Stomach (tissue), 4 donors: ENCODE measurements at regions not wholly inside any gene's neighbourhood (a gene's known extent, or its start where the extent isn't known, plus 50 kb on each side); places are given as distances from the start of the nearest gene placed in this dataset.

Experiments
- EP300 ChIP-seq: sonication (generic); formaldehyde crosslinking; IDR thresholded peaks from one replicate; pipeline ENCODE4 v1.6.1; 2017; ENCODE audit warnings: antibody characterized with exemption
- POLR2A ChIP-seq, 4 donors: fragments of 450-650 bp; IDR thresholded peaks; one replicate each; pipeline ENCODE4 v1.6.1; 2016; ENCODE audit warnings: antibody characterized with exemption in 4 of 4, control low read depth in 2 of 4, mild to moderate bottlenecking in 1 of 4, moderate library complexity in 1 of 4
- TF ChIP-seq, protein P1 (sequence below), 7 experiments: fragments of 450-650 bp in 4 of 7; fragments of 200-600 bp in 3 of 7; sonication (generic) in 3 of 7; IDR thresholded peaks; one replicate each; pipeline ENCODE4 v1.5.1; 2016 to 2019; ENCODE audit warnings: antibody characterized with exemption in 7 of 7, control low read depth in 2 of 7, mild to moderate bottlenecking in 1 of 7

DNA sequence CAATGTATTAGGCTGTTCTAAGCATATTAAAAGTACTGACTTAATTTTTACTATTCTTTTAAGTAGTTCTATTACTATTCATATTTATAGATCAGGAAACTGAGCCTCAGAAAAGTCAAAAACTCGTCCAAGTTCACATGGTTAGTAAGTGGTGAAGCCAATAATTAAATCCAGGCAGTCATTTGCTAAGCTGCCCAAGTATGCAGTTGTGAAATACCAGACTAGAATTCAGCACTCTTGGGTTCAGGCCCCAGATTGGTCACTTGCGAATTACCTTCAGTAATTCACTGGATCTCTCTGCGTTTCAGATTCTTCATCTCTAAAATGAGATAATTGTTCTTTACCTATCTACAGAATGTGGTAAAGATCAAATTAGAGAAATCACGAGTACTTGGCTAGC lies 161.9 kb upstream of the CADPS start:
- TF ChIP-seq, protein P1, sequence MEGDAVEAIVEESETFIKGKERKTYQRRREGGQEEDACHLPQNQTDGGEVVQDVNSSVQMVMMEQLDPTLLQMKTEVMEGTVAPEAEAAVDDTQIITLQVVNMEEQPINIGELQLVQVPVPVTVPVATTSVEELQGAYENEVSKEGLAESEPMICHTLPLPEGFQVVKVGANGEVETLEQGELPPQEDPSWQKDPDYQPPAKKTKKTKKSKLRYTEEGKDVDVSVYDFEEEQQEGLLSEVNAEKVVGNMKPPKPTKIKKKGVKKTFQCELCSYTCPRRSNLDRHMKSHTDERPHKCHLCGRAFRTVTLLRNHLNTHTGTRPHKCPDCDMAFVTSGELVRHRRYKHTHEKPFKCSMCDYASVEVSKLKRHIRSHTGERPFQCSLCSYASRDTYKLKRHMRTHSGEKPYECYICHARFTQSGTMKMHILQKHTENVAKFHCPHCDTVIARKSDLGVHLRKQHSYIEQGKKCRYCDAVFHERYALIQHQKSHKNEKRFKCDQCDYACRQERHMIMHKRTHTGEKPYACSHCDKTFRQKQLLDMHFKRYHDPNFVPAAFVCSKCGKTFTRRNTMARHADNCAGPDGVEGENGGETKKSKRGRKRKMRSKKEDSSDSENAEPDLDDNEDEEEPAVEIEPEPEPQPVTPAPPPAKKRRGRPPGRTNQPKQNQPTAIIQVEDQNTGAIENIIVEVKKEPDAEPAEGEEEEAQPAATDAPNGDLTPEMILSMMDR (IDR thresholded peaks at IDR 0.05): no peak
- TF ChIP-seq POLR2A (IDR thresholded peaks at IDR 0.05) (no peak), EP300 (no peak)
